ENCODE measurements at regions not wholly inside any gene's neighbourhood (a gene's known extent, or its start where the extent isn't known, plus 50 kb on each side); places are given as distances from the start of the nearest gene placed in this dataset.

GRCh38 chr7:13563680-13564079 is 425.8 kb downstream of the ETV1 start:
- TF ChIP-seq CTCF (conservative IDR thresholded peaks at IDR 0.05 in 1 of 2, IDR thresholded peaks at IDR 0.05 in 1 of 2; ENCODE audit: extremely low read depth in 1 of 2, insufficient read depth in 1 of 2, low read depth in 1 of 2, low read length in 2 of 2) (no peak), EZH2 (IDR thresholded peaks at IDR 0.05; ENCODE audit: borderline replicate concordance, low read length) (no peak)
